GM19438 (cell line): ENCODE measurements at regions not wholly inside any gene's neighbourhood (a gene's known extent, or its start where the extent isn't known, plus 50 kb on each side); places are given as distances from the start of the nearest gene placed in this dataset.
"Not testable (repeated sequence)": the region's sequence is repeated elsewhere in the genome, so short reads cannot be mapped to it uniquely, and the experiment has no call there.

Experiments used
- ATAC-seq: cut with Tn5 transposase; IDR thresholded peaks from one replicate; pipeline ENCODE4 v1.9.1; 2021; ENCODE audit warnings: low read depth; ENCODE audit not compliant: unreplicated experiment

DNA sequence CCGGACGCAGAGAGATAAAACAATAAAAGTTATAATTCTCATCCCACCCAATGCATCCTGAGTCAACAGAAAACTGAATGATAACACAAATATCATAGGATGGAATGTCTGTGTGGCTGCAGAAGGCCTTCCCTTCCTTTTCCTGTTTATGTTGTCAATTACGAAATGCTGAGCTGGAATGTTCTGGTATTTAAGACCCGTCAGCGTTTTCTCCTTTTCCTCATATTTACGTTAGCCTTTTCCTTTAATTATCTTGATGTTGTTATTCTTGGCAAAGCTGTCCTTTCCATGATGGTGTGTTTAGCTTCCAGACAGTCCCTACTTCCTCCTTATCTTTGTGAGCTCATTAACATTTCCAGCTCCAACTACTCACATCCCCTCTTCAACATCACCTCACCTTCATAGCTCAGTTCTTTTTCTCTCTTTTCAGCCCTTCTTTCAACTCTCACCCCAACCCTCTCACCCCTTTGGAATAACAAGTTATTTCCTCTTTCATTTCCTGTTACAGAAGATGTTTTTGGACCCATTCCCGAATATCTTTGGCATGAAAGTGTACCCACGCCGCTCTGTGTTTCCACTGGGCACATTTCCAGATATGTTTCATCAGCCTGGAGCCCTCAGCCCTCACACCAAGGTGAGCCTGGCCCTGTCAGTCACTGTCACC lies 221.6 kb downstream of the NR2F1-AS1 start:
- no peak for ATAC-seq

DNA sequence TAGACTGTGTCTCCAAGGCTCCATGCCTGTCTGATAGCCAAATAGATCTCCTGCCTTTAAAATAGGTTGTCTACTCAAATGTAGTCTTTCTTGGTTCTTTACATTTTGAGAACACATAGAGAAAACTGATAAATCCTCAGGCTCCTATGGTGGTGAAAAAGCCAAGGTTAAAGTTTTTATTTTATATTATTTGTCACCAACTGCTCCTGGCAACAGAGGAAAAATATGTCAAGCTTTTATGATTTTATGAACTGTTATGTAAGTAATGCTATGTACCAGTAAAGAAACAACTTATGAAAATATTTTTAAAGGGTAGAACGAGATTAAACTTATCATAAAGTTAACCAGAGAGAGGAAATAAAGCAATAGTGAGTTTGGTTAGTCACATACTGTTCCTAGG lies 222.8 kb downstream of the NR2F1-AS1 start:
- no peak for ATAC-seq

DNA sequence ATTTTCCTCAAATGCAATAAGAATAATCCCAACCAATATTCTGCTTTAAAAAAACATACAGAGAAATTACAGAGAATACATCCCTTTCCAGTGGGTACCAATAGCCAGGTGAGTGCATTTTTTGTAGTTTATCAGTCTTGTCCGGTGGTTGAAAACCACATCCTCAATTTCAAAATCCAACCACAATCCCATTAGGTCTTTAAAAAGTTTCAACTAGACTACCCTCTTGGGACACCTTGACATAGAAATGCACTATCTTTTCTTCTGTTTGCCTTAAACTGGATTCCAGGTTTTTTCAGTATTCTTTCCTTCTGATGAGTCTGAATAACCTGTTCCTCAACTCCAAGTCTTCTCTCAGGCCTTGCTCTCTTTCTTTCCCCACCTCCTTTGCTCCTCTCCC lies 223.3 kb downstream of the NR2F1-AS1 start:
- ATAC-seq, result no peak

DNA sequence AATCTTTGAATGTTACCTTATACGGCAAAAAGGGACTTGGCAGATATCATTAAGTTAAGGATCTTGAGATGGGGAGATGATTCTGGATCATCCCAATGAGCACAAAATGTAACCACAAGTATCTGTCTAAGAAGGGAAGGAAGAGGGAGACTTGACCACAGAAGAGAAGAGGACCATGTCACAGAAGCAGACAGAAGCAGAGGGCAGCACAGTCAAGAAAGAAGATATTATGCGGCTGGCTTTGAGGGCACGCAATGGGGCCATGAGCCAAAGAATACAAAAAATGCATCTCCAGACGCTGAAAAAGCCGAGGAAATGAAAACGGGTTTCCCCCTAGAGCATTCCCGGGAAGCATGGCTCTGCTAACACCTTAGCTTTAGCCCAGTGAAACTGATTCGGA lies 225.3 kb downstream of the NR2F1-AS1 start:
- ATAC-seq, result no peak

DNA sequence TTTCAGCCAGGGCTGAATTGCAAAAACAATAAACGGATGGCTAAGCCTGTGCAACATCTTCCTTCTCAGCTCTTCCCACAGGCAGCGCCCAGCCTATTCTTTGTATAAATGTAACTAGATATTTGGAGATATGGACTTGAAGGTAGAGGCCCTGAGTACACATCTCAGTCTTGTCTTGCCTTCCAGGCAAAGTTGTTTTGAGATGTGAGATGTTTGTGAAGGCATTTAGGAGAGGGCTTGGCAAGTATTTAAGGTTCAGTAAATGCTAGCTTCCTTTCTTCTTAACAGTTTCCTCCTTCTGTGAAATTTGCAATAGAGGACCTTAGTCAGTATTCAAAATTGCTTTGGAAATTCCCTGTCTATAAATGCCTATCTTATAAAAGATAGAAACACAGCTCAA lies 228.8 kb downstream of the NR2F1-AS1 start:
- no peak for ATAC-seq

DNA sequence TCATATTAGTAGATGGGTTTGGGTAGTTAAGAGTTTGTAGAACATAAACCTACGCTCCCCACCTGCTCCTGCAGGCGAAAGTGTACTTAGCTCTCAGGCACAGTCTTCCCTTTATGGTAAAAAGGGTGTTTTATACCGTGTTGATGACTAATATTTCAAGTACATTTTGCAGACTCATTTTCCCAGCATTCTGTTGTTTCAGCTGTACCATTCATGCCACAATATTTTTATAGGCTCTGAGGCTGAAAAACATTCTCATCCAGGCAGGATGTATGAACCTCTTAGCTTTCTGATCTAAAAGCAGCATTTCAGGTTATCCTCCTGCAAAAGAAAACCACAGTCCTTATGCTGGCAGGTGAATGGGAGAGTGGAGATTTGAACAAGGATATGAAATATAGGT lies 231.4 kb downstream of the NR2F1-AS1 start:
- ATAC-seq, result no peak

DNA sequence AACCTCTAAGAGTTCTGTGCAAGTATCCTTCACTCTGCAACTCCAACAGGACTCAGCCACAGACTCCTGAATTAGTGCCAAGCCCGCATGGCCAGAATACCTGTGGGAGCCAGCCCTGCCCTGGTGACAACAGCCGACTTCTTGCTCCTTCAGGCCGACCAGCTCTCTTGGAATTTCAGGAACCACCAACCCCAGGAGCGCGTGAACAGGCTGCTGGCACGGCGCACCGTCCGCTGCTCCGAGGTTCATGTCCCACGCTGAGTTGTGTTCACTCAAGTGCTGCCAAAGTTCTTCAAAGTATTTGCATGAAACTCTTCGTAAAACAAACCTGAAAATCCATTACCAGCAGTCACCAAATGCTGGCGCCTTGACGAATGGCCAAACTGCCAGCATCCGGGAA lies 232.8 kb downstream of the NR2F1-AS1 start:
- no peak for ATAC-seq

DNA sequence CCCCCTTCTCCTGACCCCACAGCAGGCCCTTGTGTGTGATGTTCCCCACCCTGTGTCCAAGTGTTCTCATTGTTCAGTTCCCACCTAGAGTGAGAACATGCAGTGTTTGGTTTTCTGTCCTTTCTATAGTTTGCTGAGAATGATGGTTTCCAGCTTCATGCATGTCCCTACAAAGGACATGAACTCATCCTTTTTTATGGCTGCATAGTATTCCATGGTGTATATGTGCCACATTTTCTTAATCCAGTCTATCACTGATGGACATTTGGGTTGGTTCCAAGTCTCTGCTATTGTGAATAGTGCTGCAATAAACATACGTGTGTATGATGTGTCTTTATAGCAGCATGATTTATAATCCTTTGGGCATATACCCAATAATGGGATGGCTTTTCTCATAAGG lies 234.2 kb downstream of the NR2F1-AS1 start:
- not testable (repeated sequence) for ATAC-seq

DNA sequence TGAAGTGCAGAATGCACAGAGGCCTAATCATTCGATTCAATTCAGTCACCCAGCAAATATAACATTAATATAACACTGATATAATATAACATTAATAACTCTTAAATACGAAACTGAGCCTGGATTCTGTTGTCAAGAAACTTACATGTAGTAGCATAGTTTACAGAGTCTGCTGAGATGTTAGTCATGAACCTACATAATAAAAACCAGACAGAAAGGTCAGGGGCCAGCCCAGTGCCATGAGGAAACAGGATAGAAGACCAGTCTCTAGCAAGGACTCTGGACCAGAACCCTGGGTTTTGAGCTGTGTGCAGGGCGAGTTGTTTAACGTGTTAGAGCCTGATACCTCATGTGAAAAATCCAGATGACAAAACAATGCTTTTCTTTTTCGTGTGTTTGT lies 234.7 kb downstream of the NR2F1-AS1 start:
- no peak for ATAC-seq

DNA sequence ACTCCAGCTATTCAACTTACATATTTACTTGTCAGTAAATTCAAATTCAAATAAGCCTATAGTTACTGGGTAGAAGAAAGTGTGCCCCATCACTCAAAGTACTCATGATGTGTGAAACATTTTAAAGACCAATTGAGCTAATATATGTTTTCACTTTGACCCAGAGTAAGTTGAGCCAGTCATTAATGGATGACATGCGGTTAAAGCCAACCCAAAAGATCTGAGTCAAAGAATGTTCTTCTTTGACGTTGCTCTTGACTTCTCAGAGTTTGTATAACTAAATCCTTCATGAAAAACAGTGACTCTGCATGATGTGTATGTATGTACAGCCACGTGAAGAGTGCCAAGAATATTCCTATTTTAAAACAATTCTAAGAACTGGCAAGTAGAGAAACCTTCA lies 237.4 kb downstream of the NR2F1-AS1 start:
- no peak for ATAC-seq

DNA sequence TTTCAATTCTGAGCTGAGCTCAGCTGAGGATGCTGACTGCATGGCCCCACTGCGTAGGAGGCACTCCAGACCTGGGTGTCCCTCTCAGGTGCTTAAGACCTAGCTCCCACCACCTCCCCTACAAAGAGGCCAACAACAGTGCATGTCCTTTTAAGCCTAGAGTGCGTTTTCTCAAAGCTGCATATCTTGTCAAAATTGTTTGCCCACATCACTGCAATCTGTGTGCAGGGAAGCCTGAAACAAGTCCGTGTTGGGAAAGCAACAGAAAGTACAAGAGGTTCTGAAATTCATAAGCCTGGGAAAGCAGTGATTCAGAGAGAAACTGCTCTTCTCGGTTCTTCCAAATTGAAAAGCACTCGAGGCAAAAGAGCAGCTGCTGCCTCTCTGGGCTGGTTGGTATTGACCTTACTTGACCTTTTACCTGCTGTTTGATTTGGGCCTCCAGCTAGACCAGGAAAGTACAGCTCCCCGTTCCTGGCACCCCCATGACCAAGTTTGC lies 238.4 kb downstream of the NR2F1-AS1 start:
- ATAC-seq, result peak; percentile 66

DNA sequence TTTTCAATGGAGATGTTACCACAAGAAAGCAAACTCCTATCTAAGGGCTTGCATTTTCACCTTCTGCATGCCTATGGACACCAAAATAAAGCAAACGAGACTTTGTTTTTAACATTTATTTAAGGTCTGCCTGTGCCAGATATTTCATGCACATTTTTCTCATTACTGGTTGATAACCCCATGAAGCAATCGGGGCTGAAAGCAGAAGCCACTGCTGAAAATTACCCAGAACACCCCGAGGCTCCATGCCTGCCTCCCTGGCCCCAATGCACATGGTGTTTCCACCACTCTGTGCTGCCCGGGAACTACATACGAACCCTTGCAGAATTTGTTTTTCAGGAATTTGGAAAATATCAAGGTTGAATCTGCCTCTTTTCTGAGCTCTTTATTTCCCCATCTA lies 240.1 kb downstream of the NR2F1-AS1 start:
- ATAC-seq, result no peak

DNA sequence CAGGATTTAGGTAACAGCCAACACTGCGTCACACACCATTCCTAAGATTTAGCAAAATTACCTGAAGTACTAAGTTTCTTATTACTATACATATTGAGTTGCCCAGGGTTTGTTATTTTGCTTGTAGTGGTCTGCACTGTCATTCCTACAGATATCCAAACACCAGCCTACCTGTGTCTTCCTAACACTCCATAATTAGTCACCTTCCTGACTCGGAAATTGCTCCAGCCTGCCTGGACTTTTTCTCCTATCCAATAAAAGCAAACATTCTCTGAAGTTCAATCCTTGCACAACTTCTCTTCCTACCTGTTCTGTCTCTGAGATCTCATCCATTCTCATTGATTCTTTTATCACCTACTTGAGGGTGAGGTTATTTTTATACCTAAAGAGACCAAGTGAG lies 243.9 kb downstream of the NR2F1-AS1 start:
- ATAC-seq, result no peak

DNA sequence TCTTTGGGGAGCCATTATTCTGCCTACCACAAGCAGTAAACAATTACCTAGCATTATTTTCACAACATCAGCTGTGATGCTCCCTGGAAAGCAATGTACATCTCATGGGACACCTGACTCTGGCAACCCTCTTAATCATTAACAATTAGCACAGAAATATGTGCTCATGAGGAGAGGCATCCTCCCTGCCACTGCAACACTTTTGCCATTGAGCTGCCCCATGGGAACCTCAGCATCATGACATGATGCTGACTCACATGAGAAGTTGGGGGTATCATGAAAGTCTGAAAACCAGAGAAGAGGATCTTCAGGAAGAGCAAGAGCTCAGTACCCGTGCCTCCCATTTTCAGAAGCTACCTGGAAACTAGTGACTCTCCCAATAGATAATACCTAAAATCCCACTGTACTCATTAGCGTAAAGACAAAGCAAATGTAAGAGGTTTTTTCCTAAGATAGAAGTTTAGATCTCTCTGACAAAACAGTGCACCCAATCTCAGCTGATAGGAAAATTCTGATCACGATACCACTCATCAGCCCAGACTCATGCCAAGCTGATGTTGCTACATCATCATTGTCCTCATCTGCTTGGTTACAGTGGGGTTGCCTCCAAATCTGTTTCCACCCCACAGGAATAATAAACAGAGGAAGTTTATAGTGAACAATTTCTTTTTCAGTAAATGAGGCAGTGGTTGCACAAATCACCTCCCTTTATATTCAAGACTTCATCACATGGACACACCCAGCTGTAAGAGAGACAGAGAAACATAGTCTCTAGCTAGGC lies 244.5 kb downstream of the NR2F1-AS1 start:
- ATAC-seq, result no peak

DNA sequence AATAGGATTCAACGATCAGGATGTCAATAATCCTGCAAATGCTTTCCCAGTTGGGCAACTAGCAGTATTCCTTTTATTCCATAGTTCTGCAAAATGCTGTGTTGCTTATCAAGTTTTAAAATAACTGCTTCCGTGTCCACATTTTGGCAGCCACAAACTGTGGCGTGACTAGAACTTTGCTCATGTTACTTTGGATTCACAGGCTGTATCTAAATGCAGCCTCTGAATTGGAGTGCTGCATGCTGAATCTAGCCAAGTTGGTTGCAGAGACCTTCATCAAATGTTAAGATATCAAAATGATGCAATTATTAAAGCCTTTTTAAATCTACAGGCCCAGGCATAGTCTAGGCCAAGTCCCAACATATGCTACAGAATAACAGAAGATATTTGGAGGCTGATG lies 249.2 kb downstream of the NR2F1-AS1 start:
- no peak for ATAC-seq

DNA sequence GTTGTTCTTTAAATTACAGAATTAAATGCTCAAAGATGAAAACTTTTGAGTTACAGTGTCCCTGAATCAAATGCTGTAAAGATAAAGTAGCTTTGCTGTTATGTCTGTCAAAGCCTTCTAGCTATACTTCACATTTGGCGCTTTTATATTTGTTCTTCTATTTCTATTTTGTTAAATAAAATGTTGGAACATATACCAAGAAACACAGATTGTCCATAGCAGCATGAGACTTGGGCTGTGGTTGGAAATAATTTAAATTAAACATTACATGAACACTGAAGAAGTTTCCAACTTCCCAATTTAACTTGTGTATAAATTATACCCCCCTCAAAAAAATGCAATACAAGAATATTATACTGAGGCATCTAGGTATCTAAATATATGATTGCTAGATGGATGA lies 249.8 kb downstream of the NR2F1-AS1 start:
- no peak for ATAC-seq

DNA sequence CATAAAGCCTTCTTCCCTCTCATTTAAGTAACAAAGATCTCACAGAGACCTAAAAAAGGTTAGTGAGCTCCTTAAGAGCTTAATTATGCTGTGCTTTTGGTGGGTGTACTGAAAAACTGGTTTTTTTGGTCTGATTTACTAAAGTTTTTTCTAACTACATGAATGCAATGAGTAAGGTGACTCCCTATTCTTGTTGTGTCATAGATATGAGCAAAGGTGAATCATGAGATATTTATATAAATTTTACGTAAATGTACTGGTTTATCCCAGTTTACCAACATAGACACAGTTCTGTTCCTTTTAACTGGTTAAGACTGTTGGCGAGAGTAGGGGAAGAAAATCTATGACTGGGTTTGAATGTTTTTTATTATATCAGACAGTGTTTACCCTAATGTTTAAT lies 250.5 kb downstream of the NR2F1-AS1 start:
- no peak for ATAC-seq

DNA sequence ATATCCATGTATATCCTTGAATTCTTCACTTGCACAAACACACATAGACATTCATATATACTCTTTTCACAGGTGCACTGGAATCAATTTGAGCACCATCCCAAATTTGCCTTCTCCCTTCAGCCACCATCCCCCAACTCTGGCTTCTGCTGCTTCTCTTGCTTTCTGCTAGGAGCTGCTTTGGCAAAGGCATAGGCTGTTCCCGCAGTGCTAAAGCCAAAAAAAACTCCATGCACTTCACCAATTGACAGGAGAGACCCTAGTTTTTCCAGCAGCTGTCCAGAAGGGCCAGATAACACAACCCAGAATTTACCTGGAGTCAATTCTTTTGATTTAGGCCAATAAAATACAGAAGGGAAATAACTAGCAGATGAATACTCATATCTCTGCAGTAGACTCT lies 251.3 kb downstream of the NR2F1-AS1 start:
- ATAC-seq, result no peak

DNA sequence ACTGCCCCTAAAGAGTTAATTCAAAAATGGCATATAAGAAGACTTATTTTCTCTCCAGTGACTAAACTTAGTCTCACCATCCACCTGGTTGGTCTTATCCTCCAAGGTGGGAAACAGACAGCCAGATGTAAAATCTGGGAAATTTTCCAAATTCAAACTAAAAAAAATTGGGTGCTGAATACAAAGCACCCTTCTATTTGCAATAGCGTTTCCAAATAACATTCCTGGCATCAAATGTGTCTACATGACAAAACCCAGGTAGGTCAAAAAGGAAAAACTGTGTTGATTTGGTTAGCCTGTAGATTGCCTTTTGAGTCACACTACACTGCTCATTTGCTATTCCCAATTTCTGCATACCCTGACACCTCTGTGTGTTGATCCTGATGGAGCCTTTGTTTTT lies 252.2 kb downstream of the NR2F1-AS1 start:
- ATAC-seq, result no peak

DNA sequence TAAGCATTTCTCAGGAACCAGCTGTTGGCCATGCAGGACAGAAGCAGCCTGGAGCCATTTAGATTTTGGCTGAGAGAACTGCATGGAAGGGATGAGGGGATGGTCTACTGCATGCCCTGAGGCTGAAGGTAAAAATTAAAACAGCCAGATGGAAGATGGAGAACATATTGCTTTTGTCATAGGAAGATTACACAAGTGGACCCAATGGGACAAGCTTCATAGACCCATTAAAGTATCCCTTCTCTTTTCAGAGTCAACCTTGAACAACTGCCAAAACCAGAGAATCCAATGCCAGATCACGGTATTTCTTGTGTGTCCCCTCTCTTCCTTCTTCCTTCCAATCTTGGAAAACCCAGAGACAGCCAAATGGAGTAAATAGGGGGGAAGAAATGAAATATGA lies 253.4 kb downstream of the NR2F1-AS1 start:
- no peak for ATAC-seq

DNA sequence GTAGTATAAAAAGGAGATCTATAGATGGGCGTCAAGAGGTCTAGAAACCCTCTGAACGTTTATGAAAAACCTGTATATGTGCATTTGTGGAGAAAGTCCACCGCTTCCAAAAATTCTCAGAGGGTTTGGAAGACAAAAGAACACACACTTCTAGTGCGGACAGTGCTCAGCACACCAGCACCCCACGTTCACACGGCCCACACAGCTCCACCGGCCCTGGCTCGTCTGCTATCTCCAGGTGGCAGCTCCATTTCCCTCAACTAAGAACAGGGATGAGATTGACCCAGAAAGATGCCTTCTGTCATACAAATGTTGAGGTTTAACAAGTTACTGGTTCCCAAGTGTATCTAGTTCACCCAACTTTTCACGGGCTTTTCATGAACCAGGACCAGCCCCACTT lies 255.1 kb downstream of the NR2F1-AS1 start:
- no peak for ATAC-seq
